Mucosa of descending colon (tissue), 3 donors: ENCODE measurements at regions not wholly inside any gene's neighbourhood (a gene's known extent, or its start where the extent isn't known, plus 50 kb on each side); places are given as distances from the start of the nearest gene placed in this dataset.
"Not testable (repeated sequence)": the region's sequence is repeated elsewhere in the genome, so short reads cannot be mapped to it uniquely, and the experiment has no call there.

Experiments used
- ATAC-seq: fragments of 200-7000 bp; cut with Tn5 transposase; one replicate; pipeline ENCODE4 v1.9.1; 2020; ENCODE audit warnings: mild to moderate bottlenecking, moderate library complexity
- DNase-seq, 3 donors: peaks; one replicate each; pipeline ENCODE4 v3.0.0-alpha.2; 2020
- H3K36me3 ChIP-seq: fragments of 200-600 bp; one replicate; pipeline ENCODE4 v1.8.0; 2021; ENCODE audit warnings: low read depth, mild to moderate bottlenecking
- H3K4me1 ChIP-seq: fragments of 200-600 bp; one replicate; pipeline ENCODE4 v1.8.0; 2021; ENCODE audit warnings: low read depth, mild to moderate bottlenecking
- H3K4me3 ChIP-seq: fragments of 200-600 bp; one replicate; pipeline ENCODE4 v1.8.0; 2021; ENCODE audit warnings: mild to moderate bottlenecking
- H3K9me3 ChIP-seq: fragments of 200-600 bp; one replicate; pipeline ENCODE4 v1.8.0; 2021; ENCODE audit warnings: mild to moderate bottlenecking
- CTCF ChIP-seq: fragments of 200-600 bp; IDR thresholded peaks from one replicate; pipeline ENCODE4 v1.8.0; 2022; ENCODE audit warnings: antibody characterized with exemption, mild to moderate bottlenecking
- intact Hi-C, 2 donors: fragments of 100-400 bp; cut with DNase I in 1 of 2; cut with micrococcal nuclease in 1 of 2; formaldehyde crosslinking; loops; one replicate each; pipeline versions ENCODE4 v1.11.0 to v1.11.1; 2022; cut with DNase I, micrococcal nuclease
- donor health status: DM: no; HTN: no; CAD: no; lungs with moderate emphysema.
- donor health status: DM: no; HTN: no; CAD: no.
- donor health status: DM: no; HTN: yes; CAD: no.

GRCh38 chr10:20552382-20552781 lies 344.7 kb downstream of the NEBL start:
- H3K4me1 ChIP-seq, result no peaks in the 10 kb centered on the region
- intact Hi-C loops, result no loop called here
- no peaks in the 10 kb centered on the region for H3K36me3 ChIP-seq
- ATAC-seq (no peak), DNase-seq (no peak)
- no peak for TF ChIP-seq CTCF
- H3K4me3 ChIP-seq, result no peak overlapping the region
- no peaks in the 10 kb centered on the region for H3K9me3 ChIP-seq

- intact Hi-C loops, result no loop called here
Measured at GRCh38 chr10:20551761-20552160, 345.4 kb downstream of the NEBL start.

GRCh38 chr10:20535897-20536881 lies 360.9 kb downstream of the NEBL start:
- Histone ChIP-seq H3K36me3 (no peaks in the 10 kb centered on the region), H3K9me3 (no peaks in the 10 kb centered on the region), H3K4me3 (no peak overlapping the region), H3K4me1 (no peaks in the 10 kb centered on the region)
- ATAC-seq (no peak), DNase-seq (no peak)
- intact Hi-C loops, result no loop called here
- no peak for TF ChIP-seq CTCF

More at GRCh38 chr10:20551761-20552160, 345.4 kb downstream of the NEBL start:
- Histone ChIP-seq H3K9me3 (no peaks in the 10 kb centered on the region), H3K4me3 (no peak overlapping the region), H3K4me1 (no peaks in the 10 kb centered on the region), H3K36me3 (no peaks in the 10 kb centered on the region)
- DNase-seq (no peak), ATAC-seq (no peak)
- no peak for TF ChIP-seq CTCF

GRCh38 chr10:20531241-20531883 lies 365.7 kb downstream of the NEBL start:
- peak; percentile 84 to 88 (median 87) for DNase-seq
- H3K36me3 ChIP-seq, H3K4me3 ChIP-seq, ATAC-seq, intact Hi-C loops, H3K4me1 ChIP-seq, H3K9me3 ChIP-seq: not testable (repeated sequence)

- intact Hi-C loops, result no loop called here
- no peak for TF ChIP-seq CTCF
- no peaks in the 10 kb centered on the region for H3K4me1 ChIP-seq
- DNase-seq, result no peak
- no peak overlapping the region for H3K4me3 ChIP-seq
- no peak for ATAC-seq
- no peaks in the 10 kb centered on the region for H3K9me3 ChIP-seq
- no peaks in the 10 kb centered on the region for H3K36me3 ChIP-seq
Measured at GRCh38 chr10:20521186-20521585, 375.9 kb downstream of the NEBL start.

GRCh38 chr10:20515654-20516053 lies 381.5 kb downstream of the NEBL start:
- Histone ChIP-seq H3K4me1 (no peaks in the 10 kb centered on the region), H3K36me3 (no peaks in the 10 kb centered on the region), H3K4me3 (no peak overlapping the region), H3K9me3 (no peaks in the 10 kb centered on the region)
- no peak for TF ChIP-seq CTCF
- intact Hi-C loops, result no loop called here
- ATAC-seq (no peak), DNase-seq (no peak)
